ENCODE measurements at regions not wholly inside any gene's neighbourhood (a gene's known extent, or its start where the extent isn't known, plus 50 kb on each side); places are given as distances from the start of the nearest gene placed in this dataset.

- no peak for DNase-seq
These were observed 122.7 kb upstream of the ZFHX3 start for GRCh38 chr16:73170612-73171038.

DNA sequence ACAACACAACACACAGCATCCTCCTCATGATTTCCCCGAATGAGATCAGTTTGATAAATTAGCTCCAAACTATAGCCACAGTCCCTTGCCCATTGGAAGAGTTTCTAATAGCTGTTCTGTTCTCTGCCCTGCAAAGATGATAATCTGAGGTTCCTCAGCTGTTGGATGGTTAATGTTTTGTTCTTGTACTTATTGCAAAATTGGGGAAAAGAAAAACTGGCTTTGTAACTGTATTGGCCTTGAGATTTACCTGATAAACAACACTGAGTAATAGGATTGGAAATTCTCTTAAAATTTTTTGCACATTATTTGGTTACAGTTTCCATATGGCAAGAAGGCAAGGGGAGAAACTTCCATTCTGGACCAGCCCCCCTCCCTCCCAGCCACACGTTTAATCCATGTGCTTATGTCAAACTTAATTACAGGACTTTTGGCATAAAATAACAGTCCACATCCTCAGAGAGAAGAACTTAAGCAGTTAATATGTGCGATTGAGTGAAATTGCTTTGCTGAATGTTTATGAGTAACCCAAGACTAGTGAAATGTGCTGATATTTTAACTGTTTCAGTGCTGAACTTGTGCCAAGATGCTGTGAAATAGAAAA is 119.1 kb upstream of the ZFHX3 start:
- no peak for DNase-seq

DNA sequence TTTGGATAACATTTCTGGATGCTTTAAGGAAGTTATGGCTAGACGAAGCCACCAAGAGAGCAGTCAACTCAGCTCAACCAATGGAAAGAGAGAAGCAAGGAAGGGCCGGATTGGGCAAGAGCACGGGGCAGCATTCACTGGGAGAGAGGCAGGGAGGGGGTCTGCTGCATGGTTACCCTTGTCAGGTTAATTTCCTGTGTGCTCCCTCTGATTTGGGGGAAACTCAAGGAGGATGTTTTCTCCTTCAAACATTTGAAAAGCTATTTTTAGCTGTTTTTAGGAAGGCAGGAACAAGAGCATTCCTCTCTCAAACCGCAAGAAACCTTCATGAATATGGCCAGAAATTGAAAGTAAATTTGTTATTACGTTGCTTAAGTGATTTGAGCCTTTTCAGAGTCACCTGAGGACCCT is 118.5 kb upstream of the ZFHX3 start:
- DNase-seq: no peak

GRCh38 chr16:73163238-73163815 is 115.4 kb upstream of the ZFHX3 start:
- DNase-seq: no peak

DNA sequence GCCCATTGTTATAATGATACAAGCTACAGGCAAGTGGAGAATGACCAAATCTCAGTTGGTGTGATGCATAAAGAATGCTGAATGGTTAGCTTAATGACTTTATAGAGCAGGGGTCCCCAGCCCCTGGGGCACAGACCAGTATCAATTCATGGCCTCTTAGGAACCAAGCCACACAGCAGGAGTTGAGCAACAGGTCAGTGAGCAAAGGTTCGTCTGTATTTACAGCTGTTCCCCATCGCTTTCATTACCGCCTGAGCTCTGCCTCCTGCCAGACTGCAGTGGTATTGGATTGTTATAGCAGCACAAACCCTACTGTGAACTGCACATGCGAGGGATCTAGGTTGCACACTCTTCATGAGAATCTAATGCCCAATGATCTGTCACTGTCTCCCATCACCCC is 114.0 kb upstream of the ZFHX3 start:
- DNase-seq: no peak

DNA sequence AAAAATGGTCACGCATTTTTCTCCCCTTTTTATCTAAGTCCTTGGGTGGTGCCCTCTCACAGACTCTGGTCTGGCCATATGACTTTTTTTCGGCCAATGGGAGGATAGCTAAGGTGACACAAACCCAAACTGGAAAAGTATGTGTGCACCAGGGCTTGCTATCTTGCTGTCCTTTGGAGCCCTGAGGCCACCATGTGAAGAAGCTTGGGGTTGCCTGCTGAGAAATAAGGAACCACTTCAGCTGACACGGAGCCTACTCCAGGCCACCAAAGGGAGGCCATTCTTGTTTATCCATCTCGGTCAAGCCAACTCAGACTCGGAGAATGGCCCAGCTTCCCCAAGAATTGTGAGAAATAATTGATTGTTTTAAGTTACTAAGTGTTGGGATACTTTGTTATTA is 111.4 kb upstream of the ZFHX3 start:
- DNase-seq: no peak

- no peak for DNase-seq
These were observed 109.9 kb upstream of the ZFHX3 start for GRCh38 chr16:73157861-73158260.

DNA sequence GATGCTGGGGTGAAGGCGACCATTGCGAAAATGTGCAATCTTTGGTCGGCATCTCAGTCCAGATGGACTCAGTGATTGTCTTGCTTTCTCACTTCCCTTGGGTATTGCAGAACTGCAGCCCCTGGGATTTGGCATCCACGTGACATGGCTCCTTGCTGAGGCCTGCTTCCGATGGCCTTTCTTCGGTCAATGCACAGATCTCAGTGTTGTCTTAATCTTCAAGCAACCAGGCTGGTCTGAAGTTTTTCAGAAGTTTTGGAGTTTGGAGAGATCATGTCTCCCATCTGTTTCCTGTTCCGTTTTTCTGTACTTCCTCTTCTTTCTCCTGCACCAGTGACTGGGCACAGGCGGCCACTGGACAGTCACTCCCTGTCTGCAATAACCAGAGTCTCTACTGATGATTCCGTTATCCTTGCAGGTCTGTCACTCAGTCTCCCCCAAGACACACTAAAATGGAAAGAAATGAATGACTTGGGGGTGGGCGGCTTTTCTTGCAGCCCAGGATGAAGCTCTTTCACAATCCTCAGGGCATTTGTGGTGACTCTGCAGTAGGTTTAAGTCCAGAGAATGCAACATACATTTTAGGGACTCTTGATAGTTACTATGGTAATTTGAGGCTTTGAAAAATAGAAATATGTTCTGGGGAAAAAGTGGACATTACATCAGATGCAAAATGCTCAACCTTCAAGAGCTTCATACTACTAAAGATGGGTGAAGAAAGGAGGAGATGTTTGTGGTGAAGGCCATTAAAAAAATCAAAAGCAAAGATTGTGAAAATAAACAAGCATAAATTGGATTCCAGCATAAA is 106.3 kb upstream of the ZFHX3 start:
- no peak for DNase-seq

- DNase-seq: no peak
These were observed 104.6 kb upstream of the ZFHX3 start for GRCh38 chr16:73152386-73153125.

- no peak for DNase-seq
These were observed 104.0 kb upstream of the ZFHX3 start for GRCh38 chr16:73151941-73152340.

DNA sequence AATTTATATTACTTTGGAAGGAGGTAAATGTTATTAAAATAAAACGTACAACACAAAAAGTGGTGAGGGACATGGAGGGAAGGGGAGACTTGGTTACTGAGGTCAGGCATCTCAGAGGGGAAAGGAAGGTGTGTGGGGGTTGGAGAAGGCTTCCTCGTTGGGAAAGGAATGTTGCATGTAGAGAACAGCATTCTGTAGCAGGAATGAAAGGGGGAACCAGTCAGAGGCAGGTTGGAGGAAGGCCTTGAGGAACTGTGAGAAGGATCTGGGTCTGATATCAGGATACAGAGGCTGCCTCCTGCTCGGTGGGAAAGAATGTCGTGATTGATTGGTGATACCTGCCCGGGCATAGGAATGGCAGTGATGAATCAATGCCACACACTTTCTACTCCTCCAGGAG is 103.3 kb upstream of the ZFHX3 start:
- DNase-seq: no peak

GRCh38 chr16:73150786-73151185 is 102.9 kb upstream of the ZFHX3 start:
- DNase-seq: no peak

- no peak for DNase-seq
These were observed 101.4 kb upstream of the ZFHX3 start for GRCh38 chr16:73149334-73149733.

- DNase-seq: no peak
These were observed 100.0 kb upstream of the ZFHX3 start for GRCh38 chr16:73147958-73148357.

DNA sequence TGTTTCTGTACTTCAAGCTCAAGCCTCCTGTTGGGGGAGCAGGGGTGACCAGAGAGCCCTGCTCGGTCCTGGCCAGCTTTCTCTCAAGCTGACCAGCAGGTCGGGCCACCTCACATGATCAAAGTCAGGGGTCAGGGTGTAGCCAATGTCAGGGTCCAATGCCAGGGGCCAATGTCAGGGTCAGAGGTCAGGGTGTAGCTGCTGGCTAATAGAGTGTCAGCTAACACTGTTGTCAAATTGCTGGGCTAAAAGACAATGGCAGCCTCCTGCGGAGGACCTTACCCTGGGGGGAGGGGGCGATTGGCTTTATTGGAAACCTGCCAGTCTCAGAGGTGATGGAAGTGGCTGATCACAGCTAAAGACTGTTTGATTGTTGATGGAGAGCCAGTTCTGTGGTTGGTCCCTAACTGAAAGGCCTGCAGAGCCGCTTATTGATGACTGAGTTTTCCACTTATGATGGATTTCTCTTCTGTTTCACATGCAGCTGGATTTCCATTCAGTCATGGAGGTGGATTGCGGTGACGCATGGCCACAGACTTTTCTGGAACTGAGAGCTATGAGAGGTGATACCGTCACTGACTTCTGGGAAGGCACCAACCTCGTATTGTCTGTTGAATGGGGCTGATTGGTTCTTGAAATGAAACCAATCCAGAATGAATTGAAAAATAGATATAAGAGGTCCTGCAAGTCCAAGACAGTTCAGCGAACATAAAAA is 97.4 kb upstream of the ZFHX3 start:
- DNase-seq: no peak

DNA sequence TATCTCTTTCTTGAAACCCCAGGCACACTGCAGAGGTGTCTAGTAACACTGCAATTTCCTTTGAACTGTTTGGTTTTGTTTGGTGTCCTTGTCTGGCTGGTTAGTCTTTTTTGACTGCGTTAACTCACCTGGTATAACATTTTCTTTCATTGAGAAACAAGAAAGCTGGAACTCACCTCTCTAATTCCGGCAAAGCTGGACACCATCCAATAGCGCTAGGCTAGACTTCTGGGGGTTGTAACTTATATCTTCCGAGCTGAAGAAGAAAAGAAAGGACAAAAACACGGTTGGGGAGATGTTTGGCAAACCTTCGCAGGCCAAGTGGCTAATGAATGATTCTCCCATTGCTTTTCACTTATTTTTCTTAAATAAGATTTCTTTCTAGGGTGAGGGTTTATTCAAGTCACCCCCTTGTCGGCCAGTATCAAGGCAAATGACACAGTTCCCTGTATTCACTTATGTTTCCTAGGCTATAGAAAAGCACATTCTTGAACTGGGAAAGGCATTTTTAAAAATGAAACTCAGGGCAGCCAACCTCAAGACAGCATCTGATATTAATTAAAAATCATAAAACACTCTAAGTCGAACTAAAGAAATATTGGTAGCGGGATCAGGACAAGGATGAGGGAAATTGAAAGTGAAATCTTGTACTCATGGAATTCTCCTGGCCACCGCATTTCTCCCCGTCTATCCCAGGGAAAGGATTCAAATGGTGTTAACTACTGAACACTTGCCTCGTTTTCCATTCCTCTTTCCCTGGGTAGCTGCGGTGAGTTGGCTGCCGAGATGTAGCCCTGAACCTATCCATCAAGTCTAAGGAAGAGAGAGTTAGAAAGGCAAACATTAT is 95.9 kb upstream of the ZFHX3 start:
- DNase-seq: no peak

DNA sequence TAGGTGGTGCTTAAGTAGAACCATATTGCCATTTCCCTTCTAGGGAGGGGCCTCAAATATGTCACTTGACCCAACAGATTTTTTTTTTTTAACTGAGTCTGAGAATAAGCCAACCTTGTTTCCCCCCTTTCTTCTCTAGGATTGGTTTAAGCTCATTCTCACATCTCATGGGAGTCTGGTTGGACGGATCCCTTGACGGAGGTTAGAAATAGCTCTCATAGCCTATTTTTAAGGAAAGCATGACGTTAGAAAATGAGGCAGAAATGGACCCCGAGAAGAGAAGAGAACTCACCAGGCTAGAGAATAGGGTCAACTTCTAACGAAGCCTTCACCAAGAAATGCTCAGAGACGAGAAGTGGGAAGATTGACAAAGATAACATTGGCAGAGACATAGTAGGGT is 95.1 kb upstream of the ZFHX3 start:
- no peak for DNase-seq

- no peak for DNase-seq
These were observed 94.3 kb upstream of the ZFHX3 start for GRCh38 chr16:73142053-73142854.

DNA sequence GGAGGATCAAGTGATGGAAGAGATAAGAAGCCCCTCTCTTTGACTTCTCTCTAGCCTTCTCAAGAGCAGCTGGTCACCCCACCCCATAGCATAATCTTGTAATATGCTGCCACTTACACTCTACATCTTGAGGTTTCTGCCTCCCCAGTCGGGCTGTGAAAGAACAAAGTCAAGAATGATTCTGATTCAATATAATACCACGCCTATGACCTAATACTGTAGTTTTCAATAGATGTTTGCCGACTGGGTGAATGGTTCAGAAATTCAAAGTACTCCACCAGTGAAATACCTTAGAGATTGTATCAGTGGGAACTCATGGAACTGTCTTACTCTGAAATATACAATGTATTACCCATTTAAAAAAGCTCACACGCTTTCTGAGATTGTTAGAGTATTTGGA is 93.0 kb upstream of the ZFHX3 start:
- no peak for DNase-seq

DNA sequence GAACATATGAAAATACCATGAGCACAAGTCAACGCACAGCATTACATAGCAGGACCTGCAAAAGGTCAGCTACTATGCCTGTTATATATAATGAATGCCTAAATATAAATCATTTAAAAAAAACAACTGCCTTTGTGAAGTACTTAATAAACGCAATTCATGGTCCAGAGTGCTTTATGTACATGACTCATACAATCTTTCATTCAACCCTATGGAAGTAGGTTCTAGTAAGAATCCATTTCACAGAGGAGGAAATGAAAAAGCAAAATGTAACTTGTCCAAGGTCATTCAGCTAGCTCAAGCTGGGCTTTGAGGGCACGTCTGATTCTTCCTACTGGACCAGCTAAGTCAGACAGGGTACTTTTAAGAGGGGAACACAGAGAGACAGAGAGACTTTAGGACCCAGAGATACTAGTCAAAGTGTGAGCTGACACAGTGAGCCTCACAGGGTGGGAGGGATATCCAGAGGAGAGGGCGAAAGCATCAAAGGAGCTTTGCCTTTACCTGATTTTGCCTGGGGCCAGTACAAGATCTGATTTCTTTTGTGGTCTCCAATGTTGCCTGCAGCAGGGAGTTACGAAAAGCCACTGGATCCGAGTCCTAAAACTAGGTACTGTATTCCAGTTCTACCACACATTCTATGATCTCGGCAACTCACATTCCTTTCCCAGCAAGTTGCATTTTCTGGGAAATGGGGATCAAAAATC is 83.4 kb upstream of the ZFHX3 start:
- DNase-seq: no peak

- DNase-seq: no peak
These were observed 81.5 kb upstream of the ZFHX3 start for GRCh38 chr16:73129455-73129854.

Data from COR-L47 (cell line).